ENCODE measurements at regions not wholly inside any gene's neighbourhood (a gene's known extent, or its start where the extent isn't known, plus 50 kb on each side); places are given as distances from the start of the nearest gene placed in this dataset.
A peak's percentile ranks its signal among the peaks of the same experiment; 100 is the strongest.
"Not testable (repeated sequence)": the region's sequence is repeated elsewhere in the genome, so short reads cannot be mapped to it uniquely, and the experiment has no call there.

DNA sequence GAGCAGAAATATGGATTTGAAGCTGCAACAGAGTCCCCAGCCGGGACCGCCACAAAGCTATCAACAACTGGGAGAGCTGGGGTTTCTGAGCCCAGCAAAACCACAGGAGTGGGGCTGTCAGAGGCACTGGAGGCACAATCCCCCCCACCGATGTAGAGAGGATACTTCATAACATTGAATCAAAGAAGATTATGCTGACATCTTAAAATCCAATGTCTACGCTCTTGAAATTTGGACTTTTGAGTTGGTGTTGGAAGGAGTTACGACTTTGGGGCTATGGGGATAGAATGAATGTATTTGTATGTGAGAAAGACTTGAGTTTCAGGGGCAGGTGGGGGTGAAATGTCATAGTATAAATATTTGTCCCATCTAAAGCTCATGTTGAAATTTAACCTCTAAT is 1121.6 kb upstream of the CDH8 start:
- no peak for DNase-seq (ENCODE audit: low read depth, low spot score)

DNA sequence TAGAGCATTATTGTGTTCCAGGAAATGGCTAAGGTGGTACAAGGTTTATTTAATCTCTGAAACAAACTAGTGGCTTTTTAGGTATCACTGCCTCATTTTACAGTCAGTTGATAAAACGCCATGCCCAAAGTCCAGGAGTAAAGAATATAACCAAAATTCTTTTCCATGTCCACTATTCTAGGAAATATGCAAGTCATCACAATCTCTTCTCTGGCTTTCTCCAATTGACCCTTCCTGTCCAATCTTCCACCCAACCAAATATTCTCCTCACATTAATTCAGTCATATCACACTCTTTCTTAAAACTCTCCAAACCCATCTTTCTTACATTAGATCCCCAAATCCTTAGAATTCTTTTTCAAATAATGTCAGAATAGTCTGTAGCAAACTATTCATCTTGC is 1110.0 kb upstream of the CDH8 start:
- no peak for DNase-seq (ENCODE audit: low read depth, low spot score)

- DNase-seq (ENCODE audit: low read depth, low spot score), result no peak
Measured at GRCh38 chr16:63145411-63145810, 1109.2 kb upstream of the CDH8 start.

GRCh38 chr16:63135069-63135468 is 1098.8 kb upstream of the CDH8 start:
- no peak for DNase-seq (ENCODE audit: low read depth, low spot score)

- no peak for DNase-seq (ENCODE audit: low read depth, low spot score)
Measured at GRCh38 chr16:63131503-63131902, 1095.3 kb upstream of the CDH8 start.

GRCh38 chr16:63130942-63131341 is 1094.7 kb upstream of the CDH8 start:
- DNase-seq (ENCODE audit: low read depth, low spot score), result no peak

- DNase-seq (ENCODE audit: low read depth, low spot score), result peak; percentile 29
Measured at GRCh38 chr16:63129411-63130125, 1093.3 kb upstream of the CDH8 start.

DNA sequence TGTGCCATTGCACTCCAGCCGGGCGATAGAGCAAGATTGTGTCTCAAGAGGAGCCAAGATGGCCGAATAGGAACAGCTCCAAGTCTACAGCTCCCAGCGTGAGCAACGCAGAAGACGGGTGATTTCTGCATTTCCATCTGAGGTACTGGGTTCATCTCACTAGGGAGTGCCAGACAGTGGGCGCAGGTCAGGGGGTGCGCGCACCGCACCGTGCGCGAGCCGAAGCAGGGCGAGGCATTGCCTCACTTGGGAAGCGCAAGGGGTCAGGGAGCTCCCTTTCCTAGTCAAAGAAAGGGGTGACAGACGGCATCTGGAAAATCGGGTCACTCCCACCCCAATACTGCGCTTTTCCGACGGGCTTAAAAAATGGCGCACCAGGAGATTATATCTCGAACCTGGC is 1083.7 kb upstream of the CDH8 start:
- DNase-seq (ENCODE audit: low read depth, low spot score), result not testable (repeated sequence)

DNA sequence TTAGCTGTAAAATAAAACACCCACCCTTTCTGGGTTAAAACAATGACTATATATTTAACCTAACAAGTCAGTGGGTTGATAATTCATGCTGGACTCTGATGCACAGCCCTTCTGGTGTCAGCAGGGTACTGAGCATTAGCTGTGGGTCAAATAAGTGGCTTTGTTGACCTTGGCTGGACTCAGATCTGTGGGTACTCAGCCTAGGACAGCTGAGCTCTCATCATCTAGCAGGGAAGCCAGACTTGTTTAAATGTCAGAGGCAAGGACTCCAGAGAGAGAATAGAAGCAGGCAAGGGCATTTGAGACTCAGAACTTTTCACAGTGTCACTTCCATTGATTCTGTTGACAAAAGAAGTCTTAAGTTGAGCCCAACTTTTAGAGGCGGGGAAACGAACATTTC is 1063.8 kb upstream of the CDH8 start:
- DNase-seq (ENCODE audit: low read depth, low spot score), result no peak

- DNase-seq (ENCODE audit: low read depth, low spot score), result no peak
Measured at GRCh38 chr16:63096857-63097256, 1060.6 kb upstream of the CDH8 start.

- DNase-seq (ENCODE audit: low read depth, low spot score), result no peak
Measured at GRCh38 chr16:63092736-63093135, 1056.5 kb upstream of the CDH8 start.

DNA sequence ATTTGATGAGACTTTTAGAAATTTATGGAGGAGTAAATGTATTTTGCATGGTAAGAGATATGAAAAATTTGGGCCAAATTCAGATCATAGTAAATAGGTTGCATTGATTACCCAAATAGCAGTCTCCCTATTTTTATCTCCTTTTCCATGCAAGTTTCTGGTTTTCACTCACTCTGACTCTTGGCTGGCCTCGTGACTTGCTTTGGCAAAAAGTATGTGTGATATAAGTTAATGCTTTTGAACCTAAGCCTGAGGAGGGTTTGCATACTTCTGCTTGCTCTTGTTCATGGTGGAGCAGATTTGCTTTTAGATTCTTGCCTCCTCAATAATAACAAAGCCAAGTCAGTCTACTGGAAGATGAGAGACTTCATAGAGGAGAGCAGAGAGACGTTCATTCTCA is 1045.9 kb upstream of the CDH8 start:
- DNase-seq (ENCODE audit: low read depth, low spot score), result no peak

DNA sequence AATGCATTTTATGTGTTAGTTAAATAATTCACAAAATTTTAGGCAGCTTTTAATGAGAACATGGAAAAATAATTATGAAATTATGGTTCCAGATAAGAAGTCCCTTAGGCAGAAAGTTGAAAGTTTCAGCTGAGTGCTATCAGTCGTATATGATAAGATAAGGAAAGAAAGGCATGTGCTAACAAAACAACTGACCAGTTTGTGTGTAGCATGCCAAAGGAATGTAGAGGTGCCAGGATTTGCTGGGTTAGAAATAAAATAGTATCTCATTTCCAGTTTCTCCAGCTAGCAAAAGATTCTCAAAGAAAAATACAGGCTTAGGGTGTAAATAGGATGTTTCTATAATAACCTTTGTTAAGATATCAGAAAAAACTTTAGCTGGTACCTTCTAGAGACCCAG is 1044.5 kb upstream of the CDH8 start:
- DNase-seq (ENCODE audit: low read depth, low spot score), result no peak

- no peak for DNase-seq (ENCODE audit: low read depth, low spot score)
Measured at GRCh38 chr16:63069047-63069446, 1032.8 kb upstream of the CDH8 start.

DNA sequence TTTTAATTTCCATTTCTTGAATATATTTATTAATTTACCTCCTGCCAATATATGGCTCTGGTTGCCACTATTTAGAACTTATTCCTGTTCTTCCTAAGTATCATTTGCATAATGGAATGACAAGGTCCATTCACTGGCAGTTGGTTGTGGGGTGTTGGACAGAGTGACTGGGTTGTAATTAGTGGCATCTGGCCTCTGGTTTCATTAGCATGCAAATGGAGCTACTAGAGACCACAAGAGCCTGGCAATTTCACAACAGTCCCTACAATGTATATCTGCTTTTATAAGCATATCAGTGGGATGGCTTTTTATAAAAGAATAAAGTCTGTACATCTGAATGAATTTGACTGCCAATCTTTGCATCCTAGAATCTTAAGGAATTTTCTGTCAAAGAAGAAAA is 1030.9 kb upstream of the CDH8 start:
- DNase-seq (ENCODE audit: low read depth, low spot score), result peak; percentile 1

DNA sequence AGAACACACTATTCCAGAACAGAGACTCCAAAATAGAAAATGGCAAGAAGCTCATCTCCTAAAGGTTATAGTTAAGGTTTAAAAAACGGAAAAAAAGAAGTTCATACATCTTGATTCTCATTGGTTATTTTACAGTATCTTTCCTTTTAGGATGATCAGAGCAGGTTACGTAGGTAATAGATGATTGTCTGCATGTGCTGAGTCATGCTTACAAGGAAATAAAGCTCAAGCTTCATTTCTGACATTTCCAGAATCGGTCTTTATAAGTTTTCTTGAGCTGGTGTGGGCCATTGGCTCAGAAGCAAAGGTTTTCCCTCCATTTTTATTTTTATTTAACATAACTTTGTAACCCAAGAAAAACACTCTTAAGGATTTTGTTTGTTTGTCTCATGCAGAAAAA is 1030.3 kb upstream of the CDH8 start:
- DNase-seq (ENCODE audit: low read depth, low spot score), result no peak

DNA sequence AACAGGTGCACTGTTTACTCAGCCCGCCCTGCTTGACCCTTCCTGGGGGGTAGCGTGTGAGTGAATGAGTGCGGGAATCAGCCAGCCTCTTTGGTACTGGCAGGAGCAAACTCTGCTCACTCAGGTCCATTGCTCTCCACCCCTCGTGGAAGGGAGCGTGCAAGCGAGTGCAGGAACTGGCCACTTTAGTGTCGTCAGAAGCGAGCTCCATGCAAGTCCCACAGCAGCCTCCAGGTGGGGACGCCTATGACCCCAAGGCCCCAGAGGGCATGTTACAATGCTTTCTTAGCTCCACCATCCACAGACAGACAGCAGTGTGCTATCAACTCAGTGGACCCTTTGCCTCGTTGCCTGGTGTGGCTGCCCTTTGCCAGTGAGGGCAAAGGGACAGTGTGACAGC is 1025.1 kb upstream of the CDH8 start:
- peak; percentile 1 for DNase-seq (ENCODE audit: low read depth, low spot score)

- DNase-seq (ENCODE audit: low read depth, low spot score), result no peak
Measured at GRCh38 chr16:63059676-63060075, 1023.4 kb upstream of the CDH8 start.

DNA sequence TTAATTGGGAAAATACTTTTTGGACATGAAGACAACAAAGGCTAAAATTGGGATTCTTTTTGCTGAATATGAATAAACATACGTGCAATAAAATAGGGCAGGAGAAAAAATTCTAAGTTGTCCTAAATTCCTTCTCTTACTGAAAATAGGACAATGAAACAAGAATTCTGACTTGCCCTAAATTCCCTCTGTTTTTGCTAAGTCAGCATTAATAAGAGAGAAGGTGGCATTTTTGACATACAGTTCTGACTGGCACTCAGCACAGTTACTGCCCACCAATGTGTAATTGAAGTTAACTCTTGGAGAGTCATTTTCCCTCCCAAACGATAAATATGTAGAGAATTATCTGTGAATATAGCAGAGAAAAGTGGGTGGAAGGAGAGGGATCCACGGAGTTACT is 1021.1 kb upstream of the CDH8 start:
- no peak for DNase-seq (ENCODE audit: low read depth, low spot score)

- DNase-seq (ENCODE audit: low read depth, low spot score), result no peak
Measured at GRCh38 chr16:63050391-63050790, 1014.2 kb upstream of the CDH8 start.

GRCh38 chr16:63038397-63039106 is 1002.3 kb upstream of the CDH8 start:
- DNase-seq (ENCODE audit: low read depth, low spot score), result no peak

DNA sequence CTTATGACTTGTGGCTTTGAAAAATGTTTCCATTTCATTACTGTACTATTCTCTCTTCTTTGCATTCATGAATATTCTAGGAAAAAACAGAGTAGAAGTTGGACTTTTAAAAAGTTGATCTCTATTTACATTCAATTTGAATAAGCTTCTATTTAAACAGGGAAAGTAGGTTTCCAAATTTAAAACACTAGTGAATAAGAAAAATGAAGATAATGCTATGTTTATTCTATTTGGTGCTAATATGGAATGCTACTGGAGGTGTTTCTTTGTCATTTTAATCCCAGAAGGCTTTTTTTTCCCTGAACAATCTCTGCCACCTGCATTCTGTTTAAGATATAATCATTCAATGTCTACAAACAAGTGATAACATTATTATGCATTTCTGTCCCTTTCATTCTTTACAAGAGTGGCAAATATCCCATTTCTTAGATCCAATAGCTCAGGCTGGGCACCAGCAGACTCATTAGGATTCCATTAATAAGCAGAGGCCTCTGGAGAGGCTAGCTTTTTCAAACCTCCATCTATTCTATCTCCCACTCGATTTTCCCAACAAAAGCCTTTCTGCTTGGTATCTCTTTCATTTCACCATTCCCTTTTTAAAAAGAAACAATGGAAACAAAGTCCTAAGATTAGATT is 1001.6 kb upstream of the CDH8 start:
- DNase-seq (ENCODE audit: low read depth, low spot score), result no peak

All from ELF-1 (cell line).